ENCODE measurements at regions not wholly inside any gene's neighbourhood (a gene's known extent, or its start where the extent isn't known, plus 50 kb on each side); places are given as distances from the start of the nearest gene placed in this dataset.

DNA sequence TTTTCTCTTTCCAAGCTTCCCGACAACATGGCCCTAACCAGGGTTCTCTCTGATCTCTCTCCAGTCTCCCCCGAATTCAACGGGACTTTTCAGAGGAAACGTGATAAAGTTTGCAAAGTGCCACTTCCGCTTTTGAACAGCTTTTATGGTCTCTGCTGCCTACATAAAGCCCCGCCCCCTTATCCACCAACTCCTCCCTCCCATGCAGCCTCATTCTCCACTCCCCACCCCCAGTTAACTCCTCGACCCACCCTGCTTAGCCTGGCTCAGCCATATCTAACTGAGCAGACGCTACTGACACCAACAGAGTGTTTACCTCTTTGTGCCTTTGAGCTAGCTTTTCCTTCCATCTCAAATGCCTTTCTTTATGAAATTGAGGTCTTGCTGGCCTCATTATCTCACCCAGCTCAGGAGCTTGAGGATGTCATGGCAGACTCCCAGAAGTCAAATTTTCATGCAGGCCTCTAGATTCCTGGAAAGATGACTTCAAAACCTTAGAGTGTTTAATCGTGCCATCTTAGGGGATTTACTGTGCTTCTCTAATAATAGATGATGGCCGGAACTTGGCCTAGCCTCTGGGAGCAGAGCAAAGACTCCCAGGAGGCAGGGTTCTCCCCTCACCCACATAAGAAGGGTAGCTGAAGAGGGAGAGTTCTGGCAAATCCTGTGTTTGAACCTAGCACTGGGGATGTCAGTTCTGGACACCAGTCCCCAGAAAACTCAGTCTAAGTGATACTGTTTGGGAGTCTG lies 606.0 kb downstream of the BCOR start:
- Histone ChIP-seq H2AFZ (ENCODE audit: low read depth, low read length, poor library complexity, severe bottlenecking) (no peak overlapping the region), H3K27me3 (ENCODE audit: insufficient read depth, low read length) (no peaks in the 10 kb centered on the region), H3K4me1 (ENCODE audit: control insufficient read depth in 1 of 2, insufficient read depth in 2 of 2, low read length in 2 of 2) (no peaks in the 10 kb centered on the region), H3K79me2 (ENCODE audit: insufficient read depth, low read length) (no peaks in the 10 kb centered on the region), H3K4me2 (ENCODE audit: low read length) (no peak overlapping the region), H3K36me3 (ENCODE audit: control insufficient read depth in 1 of 2, insufficient read depth in 2 of 2, low read length in 2 of 2) (no peaks in the 10 kb centered on the region), H4K20me1 (ENCODE audit: insufficient read depth) (no peaks in the 10 kb centered on the region), H3K9ac (ENCODE audit: low read length) (no peak overlapping the region), H3K4me3 (replicated peaks in 1 of 2; ENCODE audit: low read depth in 1 of 2, low read length in 2 of 2) (no peak overlapping the region), H3K9me3 (ENCODE audit: control insufficient read depth in 1 of 2, insufficient read depth in 1 of 2, low read depth in 1 of 2, low read length in 2 of 2) (no peaks in the 10 kb centered on the region), H3K27ac (ENCODE audit: low read depth, low read length) (no peak overlapping the region), H3K9me2 (ENCODE audit: insufficient read depth) (no peaks in the 10 kb centered on the region)
- ATAC-seq (no peak), DNase-seq (ENCODE audit: low read depth, low spot score) (no peak)
- TF ChIP-seq EGR1 (IDR thresholded peaks at IDR 0.05; ENCODE audit: low read depth) = no peak
- TF ChIP-seq CBX3 (IDR thresholded peaks at IDR 0.05; ENCODE audit: low read depth) = no peak
- no peak for TF ChIP-seq CEBPB (IDR thresholded peaks at IDR 0.05; ENCODE audit: low read depth)
- TF ChIP-seq POLR2AphosphoS5 (IDR thresholded peaks at IDR 0.05; ENCODE audit: low read depth, low read length) = no peak
- TF ChIP-seq, protein P1, sequence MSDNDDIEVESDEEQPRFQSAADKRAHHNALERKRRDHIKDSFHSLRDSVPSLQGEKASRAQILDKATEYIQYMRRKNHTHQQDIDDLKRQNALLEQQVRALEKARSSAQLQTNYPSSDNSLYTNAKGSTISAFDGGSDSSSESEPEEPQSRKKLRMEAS (IDR thresholded peaks at IDR 0.05) = no peak
- TF ChIP-seq ZNF274 (IDR thresholded peaks at IDR 0.05; ENCODE audit: low read depth, low read length) = no peak
- no peak for TF ChIP-seq JUND (IDR thresholded peaks at IDR 0.05)
- no peak for TF ChIP-seq EZH2 (IDR thresholded peaks at IDR 0.05)
- no peak for TF ChIP-seq YY1 (IDR thresholded peaks at IDR 0.05; ENCODE audit: extremely low read depth, insufficient replicate concordance, low read depth, low read length)
- TF ChIP-seq, protein P2, sequence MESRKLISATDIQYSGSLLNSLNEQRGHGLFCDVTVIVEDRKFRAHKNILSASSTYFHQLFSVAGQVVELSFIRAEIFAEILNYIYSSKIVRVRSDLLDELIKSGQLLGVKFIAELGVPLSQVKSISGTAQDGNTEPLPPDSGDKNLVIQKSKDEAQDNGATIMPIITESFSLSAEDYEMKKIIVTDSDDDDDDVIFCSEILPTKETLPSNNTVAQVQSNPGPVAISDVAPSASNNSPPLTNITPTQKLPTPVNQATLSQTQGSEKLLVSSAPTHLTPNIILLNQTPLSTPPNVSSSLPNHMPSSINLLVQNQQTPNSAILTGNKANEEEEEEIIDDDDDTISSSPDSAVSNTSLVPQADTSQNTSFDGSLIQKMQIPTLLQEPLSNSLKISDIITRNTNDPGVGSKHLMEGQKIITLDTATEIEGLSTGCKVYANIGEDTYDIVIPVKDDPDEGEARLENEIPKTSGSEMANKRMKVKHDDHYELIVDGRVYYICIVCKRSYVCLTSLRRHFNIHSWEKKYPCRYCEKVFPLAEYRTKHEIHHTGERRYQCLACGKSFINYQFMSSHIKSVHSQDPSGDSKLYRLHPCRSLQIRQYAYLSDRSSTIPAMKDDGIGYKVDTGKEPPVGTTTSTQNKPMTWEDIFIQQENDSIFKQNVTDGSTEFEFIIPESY (IDR thresholded peaks at IDR 0.05; ENCODE audit: extremely low read depth, insufficient replicate concordance, low read length) = no peak
- TF ChIP-seq, protein P3, sequence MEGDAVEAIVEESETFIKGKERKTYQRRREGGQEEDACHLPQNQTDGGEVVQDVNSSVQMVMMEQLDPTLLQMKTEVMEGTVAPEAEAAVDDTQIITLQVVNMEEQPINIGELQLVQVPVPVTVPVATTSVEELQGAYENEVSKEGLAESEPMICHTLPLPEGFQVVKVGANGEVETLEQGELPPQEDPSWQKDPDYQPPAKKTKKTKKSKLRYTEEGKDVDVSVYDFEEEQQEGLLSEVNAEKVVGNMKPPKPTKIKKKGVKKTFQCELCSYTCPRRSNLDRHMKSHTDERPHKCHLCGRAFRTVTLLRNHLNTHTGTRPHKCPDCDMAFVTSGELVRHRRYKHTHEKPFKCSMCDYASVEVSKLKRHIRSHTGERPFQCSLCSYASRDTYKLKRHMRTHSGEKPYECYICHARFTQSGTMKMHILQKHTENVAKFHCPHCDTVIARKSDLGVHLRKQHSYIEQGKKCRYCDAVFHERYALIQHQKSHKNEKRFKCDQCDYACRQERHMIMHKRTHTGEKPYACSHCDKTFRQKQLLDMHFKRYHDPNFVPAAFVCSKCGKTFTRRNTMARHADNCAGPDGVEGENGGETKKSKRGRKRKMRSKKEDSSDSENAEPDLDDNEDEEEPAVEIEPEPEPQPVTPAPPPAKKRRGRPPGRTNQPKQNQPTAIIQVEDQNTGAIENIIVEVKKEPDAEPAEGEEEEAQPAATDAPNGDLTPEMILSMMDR (IDR thresholded peaks at IDR 0.05 in 2 of 3, conservative IDR thresholded peaks at IDR 0.05 in 1 of 3; ENCODE audit: borderline replicate concordance in 1 of 3, insufficient read depth in 1 of 3, low read depth in 2 of 3, low read length in 2 of 3) = no peak
- no peak for TF ChIP-seq POLR2A (IDR thresholded peaks at IDR 0.05; ENCODE audit: borderline replicate concordance, extremely low read depth, insufficient read depth, insufficient read length)
- TF ChIP-seq FOSL1 (IDR thresholded peaks at IDR 0.05; ENCODE audit: low read depth) = no peak
- TF ChIP-seq, protein P4, sequence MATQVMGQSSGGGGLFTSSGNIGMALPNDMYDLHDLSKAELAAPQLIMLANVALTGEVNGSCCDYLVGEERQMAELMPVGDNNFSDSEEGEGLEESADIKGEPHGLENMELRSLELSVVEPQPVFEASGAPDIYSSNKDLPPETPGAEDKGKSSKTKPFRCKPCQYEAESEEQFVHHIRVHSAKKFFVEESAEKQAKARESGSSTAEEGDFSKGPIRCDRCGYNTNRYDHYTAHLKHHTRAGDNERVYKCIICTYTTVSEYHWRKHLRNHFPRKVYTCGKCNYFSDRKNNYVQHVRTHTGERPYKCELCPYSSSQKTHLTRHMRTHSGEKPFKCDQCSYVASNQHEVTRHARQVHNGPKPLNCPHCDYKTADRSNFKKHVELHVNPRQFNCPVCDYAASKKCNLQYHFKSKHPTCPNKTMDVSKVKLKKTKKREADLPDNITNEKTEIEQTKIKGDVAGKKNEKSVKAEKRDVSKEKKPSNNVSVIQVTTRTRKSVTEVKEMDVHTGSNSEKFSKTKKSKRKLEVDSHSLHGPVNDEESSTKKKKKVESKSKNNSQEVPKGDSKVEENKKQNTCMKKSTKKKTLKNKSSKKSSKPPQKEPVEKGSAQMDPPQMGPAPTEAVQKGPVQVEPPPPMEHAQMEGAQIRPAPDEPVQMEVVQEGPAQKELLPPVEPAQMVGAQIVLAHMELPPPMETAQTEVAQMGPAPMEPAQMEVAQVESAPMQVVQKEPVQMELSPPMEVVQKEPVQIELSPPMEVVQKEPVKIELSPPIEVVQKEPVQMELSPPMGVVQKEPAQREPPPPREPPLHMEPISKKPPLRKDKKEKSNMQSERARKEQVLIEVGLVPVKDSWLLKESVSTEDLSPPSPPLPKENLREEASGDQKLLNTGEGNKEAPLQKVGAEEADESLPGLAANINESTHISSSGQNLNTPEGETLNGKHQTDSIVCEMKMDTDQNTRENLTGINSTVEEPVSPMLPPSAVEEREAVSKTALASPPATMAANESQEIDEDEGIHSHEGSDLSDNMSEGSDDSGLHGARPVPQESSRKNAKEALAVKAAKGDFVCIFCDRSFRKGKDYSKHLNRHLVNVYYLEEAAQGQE (IDR thresholded peaks at IDR 0.05; ENCODE audit: low read depth) = no peak
- CTCF ChIA-PET = no interaction called here
- intact Hi-C loops (cut with micrococcal nuclease) = no loop called here
- BruUV-seq (replicated peaks) = no TSS peak
- RAD21 ChIA-PET (ENCODE audit: low non-redundant PET in 1 of 2, low total read pairs in 2 of 2, uncharacterized antibody in 2 of 2, unreplicated experiment in 2 of 2) = no interaction called here
- POLR2A ChIA-PET = no interaction called here

All from HCT116 (cell line).